ENCODE measurements at regions not wholly inside any gene's neighbourhood (a gene's known extent, or its start where the extent isn't known, plus 50 kb on each side); places are given as distances from the start of the nearest gene placed in this dataset.
"Not testable (repeated sequence)": the region's sequence is repeated elsewhere in the genome, so short reads cannot be mapped to it uniquely, and the experiment has no call there.

DNA sequence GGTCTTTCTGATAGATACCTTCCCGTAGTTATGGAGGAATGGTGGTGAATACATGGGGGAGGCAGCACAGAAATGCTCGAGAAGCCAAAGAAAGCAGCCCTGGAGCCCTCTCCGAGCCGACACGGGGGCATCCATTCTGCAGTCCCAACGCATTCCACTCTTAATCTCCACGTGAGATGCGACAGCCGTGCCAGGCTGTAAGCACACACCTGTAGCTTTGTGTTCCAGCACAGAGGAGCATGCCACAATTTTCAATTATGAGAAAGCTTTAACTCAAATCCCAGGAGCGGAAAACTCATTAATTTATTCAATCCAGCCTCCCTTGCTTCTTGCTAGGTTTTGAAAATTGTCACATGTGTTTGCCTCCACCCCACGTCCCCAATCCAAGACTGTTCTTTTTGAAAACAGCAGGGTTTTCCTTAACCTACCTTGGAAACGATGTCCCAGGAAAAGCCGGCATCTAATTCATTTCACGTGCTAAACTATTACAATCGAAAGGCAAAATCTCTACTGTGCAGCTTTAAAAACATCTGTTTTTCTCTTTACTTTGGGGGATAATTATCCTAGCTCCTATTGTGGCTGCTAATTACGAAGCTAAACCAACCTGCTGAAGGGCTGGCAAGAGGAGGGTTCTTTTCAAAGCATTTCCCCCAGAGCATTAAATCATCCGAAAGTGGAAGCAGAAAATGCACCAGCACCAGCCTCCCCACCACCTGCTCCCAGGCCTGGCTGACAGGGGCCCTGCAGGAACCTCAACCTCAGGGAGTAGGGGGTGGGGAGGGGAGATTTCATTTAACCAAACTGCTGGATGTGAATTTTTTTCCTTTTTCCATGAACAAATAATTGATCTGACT lies 56.0 kb upstream of the CHST15 start:
- in situ Hi-C loops (cut with HindIII; ENCODE audit: low sequenced_read_pairs) = no loop called here
- no peak for DNase-seq (ENCODE audit: low spot score)

DNA sequence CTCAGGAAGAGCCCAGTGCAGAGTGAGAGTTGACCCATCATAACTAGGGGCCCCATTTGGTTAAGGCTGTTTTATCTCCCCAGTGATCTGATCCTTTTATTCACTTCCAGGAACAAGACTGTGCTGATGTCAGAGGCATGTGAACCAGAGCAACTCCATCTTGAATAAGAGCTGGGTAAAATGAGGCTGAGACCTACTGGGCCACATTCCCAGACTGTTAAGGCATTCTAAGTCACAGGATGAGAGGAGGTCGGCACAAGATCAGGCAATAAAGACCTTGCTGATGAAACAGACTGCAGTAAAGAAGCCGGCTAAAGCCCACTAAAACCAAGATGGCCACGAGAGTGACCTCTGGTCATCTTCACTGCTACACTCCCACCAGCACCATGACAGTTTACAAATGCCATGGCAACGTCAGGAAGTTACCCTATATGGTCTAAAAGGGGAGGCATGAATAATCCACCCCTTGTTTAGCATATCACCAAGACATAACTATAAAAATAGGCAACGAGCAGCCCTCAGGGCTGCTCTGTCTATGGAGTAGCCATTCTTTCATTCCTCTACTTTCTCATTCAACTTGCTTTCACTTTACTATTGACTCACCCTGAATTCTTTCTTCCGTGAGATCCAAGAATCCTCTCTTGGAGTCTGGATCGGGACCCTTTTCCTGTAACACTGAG lies 55.3 kb upstream of the CHST15 start:
- in situ Hi-C loops (cut with HindIII; ENCODE audit: low sequenced_read_pairs); DNase-seq (ENCODE audit: low spot score): not testable (repeated sequence)

- in situ Hi-C loops (cut with HindIII; ENCODE audit: low sequenced_read_pairs) = no loop called here
- DNase-seq (ENCODE audit: low spot score) = no peak
These were observed 53.1 kb upstream of the CHST15 start for GRCh38 chr10:124146483-124146882.

- in situ Hi-C loops (cut with HindIII; ENCODE audit: low sequenced_read_pairs) = no loop called here
These were observed 51.9 kb upstream of the CHST15 start for GRCh38 chr10:124145109-124145870.

DNA sequence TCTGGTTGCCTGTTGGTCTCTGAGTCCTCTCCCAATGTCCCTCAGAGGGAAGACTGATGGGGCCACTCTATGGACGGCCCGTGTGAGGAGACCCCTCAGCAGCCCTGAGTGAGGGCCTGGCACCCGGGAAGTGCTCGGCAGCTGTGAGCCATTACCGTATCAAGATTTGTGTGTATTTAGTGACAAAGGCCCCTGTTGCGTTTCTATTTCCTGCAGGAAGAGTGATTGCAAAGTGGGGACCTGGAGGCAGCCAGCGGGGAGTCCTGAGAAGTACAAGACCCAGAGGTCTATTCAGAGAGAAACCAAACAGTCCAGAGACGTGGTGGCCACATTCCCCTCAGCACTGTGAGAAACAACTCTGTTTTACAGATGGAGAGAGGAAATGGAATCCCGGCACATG lies 51.1 kb upstream of the CHST15 start:
- in situ Hi-C loops (cut with HindIII; ENCODE audit: low sequenced_read_pairs) = no loop called here
- no peak for DNase-seq (ENCODE audit: low spot score)

More at GRCh38 chr10:124145109-124145870, 51.9 kb upstream of the CHST15 start:
- no peak for DNase-seq (ENCODE audit: low spot score)

GRCh38 chr10:124143721-124144120 lies 50.3 kb upstream of the CHST15 start:
- in situ Hi-C loops (cut with HindIII; ENCODE audit: low sequenced_read_pairs) = no loop called here

More at GRCh38 chr10:124143721-124144120, 50.3 kb upstream of the CHST15 start:
- DNase-seq (ENCODE audit: low spot score) = no peak

All from G401 (cell line).